Neural cell (in vitro differentiated cells): ENCODE measurements at regions not wholly inside any gene's neighbourhood (a gene's known extent, or its start where the extent isn't known, plus 50 kb on each side); places are given as distances from the start of the nearest gene placed in this dataset.
"Not testable (repeated sequence)": the region's sequence is repeated elsewhere in the genome, so short reads cannot be mapped to it uniquely, and the experiment has no call there.

Experiments used
- H2AFZ ChIP-seq: fragments of 200-600, 300-800 bp; sonication (generic), shearing (Covaris generic); 2 replicates; pipeline ENCODE4 v1.6.0; 2014; ENCODE audit warnings: low read depth, mild to moderate bottlenecking, antibody characterized with exemption, low read length, moderate library complexity
- H3F3A ChIP-seq: fragments of 200-600 bp; shearing (Covaris generic); 2 replicates; pipeline ENCODE4 v1.6.1; 2016; ENCODE audit warnings: mild to moderate bottlenecking, moderate library complexity, mixed read lengths, antibody characterized with exemption, low read length; ENCODE audit not compliant: insufficient read depth, poor library complexity, severe bottlenecking
- H3K27ac ChIP-seq: fragments of 200-600, 300-800 bp; sonication (generic), shearing (Covaris generic); 2 replicates; pipeline ENCODE4 v1.5.1; 2014; ENCODE audit warnings: mild to moderate bottlenecking, low read length, moderate library complexity
- H3K27me3 ChIP-seq: fragments of 300-800, 200-600 bp; sonication (generic), shearing (Covaris generic); 2 replicates; pipeline ENCODE4 v1.6.0; 2014; ENCODE audit warnings: mild to moderate bottlenecking, low read depth, low read length, moderate library complexity; ENCODE audit not compliant: insufficient read depth
- H3K36me3 ChIP-seq: fragments of 300-800, 200-600 bp; sonication (generic), shearing (Covaris generic); 2 replicates; pipeline ENCODE4 v1.5.1; 2014; ENCODE audit warnings: mild to moderate bottlenecking, antibody characterized with exemption, low read length, moderate library complexity; ENCODE audit not compliant: insufficient read depth
- H3K4me2 ChIP-seq: fragments of 300-800, 200-600 bp; sonication (generic), shearing (Covaris generic); 2 replicates; pipeline ENCODE4 v1.6.0; 2014; ENCODE audit warnings: mild to moderate bottlenecking, low read length
- H3K4me3 ChIP-seq: fragments of 300-800, 200-600 bp; sonication (generic), shearing (Covaris generic); 2 replicates; pipeline ENCODE4 v1.5.1; 2014; ENCODE audit warnings: mild to moderate bottlenecking, low read length, moderate library complexity
- H3K79me2 ChIP-seq: fragments of 200-600 bp; shearing (Covaris generic); replicated peaks from 2 replicates; pipeline ENCODE4 v1.6.0; 2014; ENCODE audit warnings: mild to moderate bottlenecking, low read length, moderate library complexity; ENCODE audit not compliant: insufficient read depth
- H3K9ac ChIP-seq: fragments of 300-800, 200-600 bp; sonication (generic), shearing (Covaris generic); 2 replicates; pipeline ENCODE4 v1.6.1; 2016; ENCODE audit warnings: mild to moderate bottlenecking, low read length, mixed read lengths
- H3K9me2 ChIP-seq: fragments of 200-600 bp; shearing (Covaris generic); 2 replicates; pipeline ENCODE4 v1.6.1; 2016; ENCODE audit warnings: mild to moderate bottlenecking, low read length, mixed read lengths; ENCODE audit not compliant: insufficient read depth
- H3K9me3 ChIP-seq: fragments of 200-600, 300-800 bp; sonication (generic), shearing (Covaris generic); 2 replicates; pipeline ENCODE4 v1.6.1; 2016; ENCODE audit warnings: mild to moderate bottlenecking, mixed run types, low read length, moderate library complexity, mixed read lengths
- H4K20me1 ChIP-seq: fragments of 200-600 bp; shearing (Covaris generic); 2 replicates; pipeline ENCODE4 v1.6.1; 2016; ENCODE audit warnings: mild to moderate bottlenecking, mixed run types; ENCODE audit not compliant: insufficient read depth
- EP300 ChIP-seq: fragments of 450-650 bp; conservative IDR thresholded peaks from 2 replicates; pipeline ENCODE4 v1.6.1; 2014; ENCODE audit warnings: antibody characterized with exemption, mild to moderate bottlenecking, moderate library complexity; ENCODE audit not compliant: poor library complexity, severe bottlenecking
- EZH2 ChIP-seq: fragments of 200-600, 300-800 bp; shearing (Covaris generic), sonication (generic); IDR thresholded peaks from 2 replicates; pipeline ENCODE4 v1.6.1; 2014; ENCODE audit warnings: antibody characterized with exemption, low read length, borderline replicate concordance, mild to moderate bottlenecking; ENCODE audit not compliant: insufficient read depth, poor library complexity, severe bottlenecking
- MXI1 ChIP-seq: fragments of 450-650 bp; conservative IDR thresholded peaks from 2 replicates; pipeline ENCODE4 v1.6.1; 2014; ENCODE audit warnings: antibody characterized with exemption, mild to moderate bottlenecking; ENCODE audit not compliant: poor library complexity, severe bottlenecking
- POLR2AphosphoS5 ChIP-seq: IDR thresholded peaks from 2 replicates; pipeline ENCODE4 v1.6.1; 2012
- RAD21 ChIP-seq: fragments of 450-650 bp; conservative IDR thresholded peaks from 2 replicates; pipeline ENCODE4 v1.6.1; 2014; ENCODE audit warnings: antibody characterized with exemption, mild to moderate bottlenecking, moderate library complexity
- SMC3 ChIP-seq: fragments of 450-650 bp; conservative IDR thresholded peaks from 2 replicates; pipeline ENCODE4 v1.6.1; 2014; ENCODE audit warnings: antibody characterized with exemption, mild to moderate bottlenecking, moderate library complexity; ENCODE audit not compliant: poor library complexity
- TAF1 ChIP-seq: IDR thresholded peaks from 2 replicates; pipeline ENCODE4 v1.6.1; 2012; ENCODE audit warnings: low read depth
- TF ChIP-seq, protein P1 (sequence below): fragments of 450-650 bp; IDR thresholded peaks from 2 replicates; pipeline ENCODE4 v1.5.1; 2014; ENCODE audit warnings: antibody characterized with exemption, mild to moderate bottlenecking, moderate library complexity; ENCODE audit not compliant: poor library complexity, severe bottlenecking
- TF ChIP-seq, protein P2 (sequence below): IDR thresholded peaks from 2 replicates; pipeline ENCODE4 v1.6.1; 2012; ENCODE audit warnings: borderline replicate concordance

DNA sequence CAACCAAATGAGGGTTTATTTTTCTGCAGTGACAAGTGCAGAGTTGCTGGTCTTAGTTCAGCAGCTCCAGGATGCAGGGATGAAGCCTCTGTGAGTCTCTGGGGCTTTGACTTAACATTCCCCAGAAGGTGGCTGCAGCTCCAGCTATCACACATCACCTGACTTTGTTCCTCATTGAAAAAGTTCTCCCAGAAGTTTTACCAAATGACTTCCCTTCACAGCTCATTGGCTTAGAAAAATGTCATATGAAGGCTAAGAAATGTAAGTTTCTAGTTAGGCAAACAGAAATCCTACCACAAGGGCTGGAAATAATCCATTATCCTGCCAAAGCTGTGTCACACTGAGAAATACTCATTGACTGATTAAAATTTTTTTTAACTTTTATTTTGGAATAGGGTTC lies 184.9 kb downstream of the MINAR1 start:
- H3K79me2 ChIP-seq, result no peaks in the 10 kb centered on the region

DNA sequence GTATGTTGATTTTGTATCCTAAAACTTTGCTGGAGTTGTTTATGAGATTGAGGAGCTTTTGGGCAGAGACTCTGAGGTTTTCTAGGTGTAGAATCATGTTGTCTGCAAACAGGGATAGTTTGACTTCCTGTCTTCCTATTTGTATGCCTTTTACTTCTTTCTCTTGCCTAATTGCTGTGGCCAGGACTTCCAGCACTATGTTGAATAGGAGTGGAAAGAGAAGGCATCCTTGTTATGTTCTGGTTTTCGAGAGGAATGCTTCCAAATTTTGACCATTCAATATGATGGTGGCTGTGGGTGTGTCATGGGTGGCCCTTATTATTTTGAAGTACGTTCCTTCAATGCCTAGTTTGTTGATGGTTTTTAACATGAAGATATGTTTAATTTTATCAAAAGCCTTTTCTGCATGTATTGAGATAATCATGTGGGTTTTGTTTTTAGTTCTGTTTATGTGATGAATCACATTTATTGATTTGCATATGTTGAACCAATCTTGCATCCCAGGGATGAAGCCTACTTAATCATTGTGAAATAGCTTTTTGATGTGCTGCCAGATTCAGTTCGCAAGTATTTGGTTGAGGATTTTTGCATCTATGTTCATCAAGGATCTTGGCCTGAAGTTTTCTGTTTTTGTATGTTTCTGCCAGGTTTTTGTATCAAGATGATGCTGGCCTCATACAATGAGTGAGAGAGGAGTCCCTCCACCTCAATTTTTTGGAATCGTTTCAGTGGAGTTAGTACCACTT lies 188.1 kb downstream of the MINAR1 start:
- Histone ChIP-seq H3K9me3 (no peaks in the 10 kb centered on the region), H3K27me3 (no peaks in the 10 kb centered on the region), H3K27ac (no peak overlapping the region), H2AFZ (no peak overlapping the region), H3F3A (no peaks in the 10 kb centered on the region), H3K79me2 (no peaks in the 10 kb centered on the region), H3K9ac (no peak overlapping the region), H4K20me1 (no peaks in the 10 kb centered on the region), H3K4me3 (no peak overlapping the region), H3K36me3 (no peaks in the 10 kb centered on the region), H3K4me2 (no peak overlapping the region), H3K9me2 (no peaks in the 10 kb centered on the region)
- TF ChIP-seq POLR2AphosphoS5 (no peak), TAF1 (no peak), MXI1 (no peak), RAD21 (no peak), SMC3 (no peak), EP300 (no peak), EZH2 (no peak)
- TF ChIP-seq, protein P1, sequence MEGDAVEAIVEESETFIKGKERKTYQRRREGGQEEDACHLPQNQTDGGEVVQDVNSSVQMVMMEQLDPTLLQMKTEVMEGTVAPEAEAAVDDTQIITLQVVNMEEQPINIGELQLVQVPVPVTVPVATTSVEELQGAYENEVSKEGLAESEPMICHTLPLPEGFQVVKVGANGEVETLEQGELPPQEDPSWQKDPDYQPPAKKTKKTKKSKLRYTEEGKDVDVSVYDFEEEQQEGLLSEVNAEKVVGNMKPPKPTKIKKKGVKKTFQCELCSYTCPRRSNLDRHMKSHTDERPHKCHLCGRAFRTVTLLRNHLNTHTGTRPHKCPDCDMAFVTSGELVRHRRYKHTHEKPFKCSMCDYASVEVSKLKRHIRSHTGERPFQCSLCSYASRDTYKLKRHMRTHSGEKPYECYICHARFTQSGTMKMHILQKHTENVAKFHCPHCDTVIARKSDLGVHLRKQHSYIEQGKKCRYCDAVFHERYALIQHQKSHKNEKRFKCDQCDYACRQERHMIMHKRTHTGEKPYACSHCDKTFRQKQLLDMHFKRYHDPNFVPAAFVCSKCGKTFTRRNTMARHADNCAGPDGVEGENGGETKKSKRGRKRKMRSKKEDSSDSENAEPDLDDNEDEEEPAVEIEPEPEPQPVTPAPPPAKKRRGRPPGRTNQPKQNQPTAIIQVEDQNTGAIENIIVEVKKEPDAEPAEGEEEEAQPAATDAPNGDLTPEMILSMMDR, result no peak
- TF ChIP-seq, protein P2, sequence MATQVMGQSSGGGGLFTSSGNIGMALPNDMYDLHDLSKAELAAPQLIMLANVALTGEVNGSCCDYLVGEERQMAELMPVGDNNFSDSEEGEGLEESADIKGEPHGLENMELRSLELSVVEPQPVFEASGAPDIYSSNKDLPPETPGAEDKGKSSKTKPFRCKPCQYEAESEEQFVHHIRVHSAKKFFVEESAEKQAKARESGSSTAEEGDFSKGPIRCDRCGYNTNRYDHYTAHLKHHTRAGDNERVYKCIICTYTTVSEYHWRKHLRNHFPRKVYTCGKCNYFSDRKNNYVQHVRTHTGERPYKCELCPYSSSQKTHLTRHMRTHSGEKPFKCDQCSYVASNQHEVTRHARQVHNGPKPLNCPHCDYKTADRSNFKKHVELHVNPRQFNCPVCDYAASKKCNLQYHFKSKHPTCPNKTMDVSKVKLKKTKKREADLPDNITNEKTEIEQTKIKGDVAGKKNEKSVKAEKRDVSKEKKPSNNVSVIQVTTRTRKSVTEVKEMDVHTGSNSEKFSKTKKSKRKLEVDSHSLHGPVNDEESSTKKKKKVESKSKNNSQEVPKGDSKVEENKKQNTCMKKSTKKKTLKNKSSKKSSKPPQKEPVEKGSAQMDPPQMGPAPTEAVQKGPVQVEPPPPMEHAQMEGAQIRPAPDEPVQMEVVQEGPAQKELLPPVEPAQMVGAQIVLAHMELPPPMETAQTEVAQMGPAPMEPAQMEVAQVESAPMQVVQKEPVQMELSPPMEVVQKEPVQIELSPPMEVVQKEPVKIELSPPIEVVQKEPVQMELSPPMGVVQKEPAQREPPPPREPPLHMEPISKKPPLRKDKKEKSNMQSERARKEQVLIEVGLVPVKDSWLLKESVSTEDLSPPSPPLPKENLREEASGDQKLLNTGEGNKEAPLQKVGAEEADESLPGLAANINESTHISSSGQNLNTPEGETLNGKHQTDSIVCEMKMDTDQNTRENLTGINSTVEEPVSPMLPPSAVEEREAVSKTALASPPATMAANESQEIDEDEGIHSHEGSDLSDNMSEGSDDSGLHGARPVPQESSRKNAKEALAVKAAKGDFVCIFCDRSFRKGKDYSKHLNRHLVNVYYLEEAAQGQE, result no peak

More for the DNA sequence above, 184.9 kb downstream of the MINAR1 start:
- no peak overlapping the region for H2AFZ ChIP-seq
- H3K4me3 ChIP-seq, result no peak overlapping the region
- H3K9me3 ChIP-seq, result no peaks in the 10 kb centered on the region
- H3K9ac ChIP-seq, result no peak overlapping the region
- no peaks in the 10 kb centered on the region for H3K36me3 ChIP-seq
- H3K9me2 ChIP-seq, result no peaks in the 10 kb centered on the region
- TF ChIP-seq EZH2 (no peak), SMC3 (no peak), EP300 (no peak), POLR2AphosphoS5 (no peak), TAF1 (no peak), RAD21 (no peak), MXI1 (no peak)
- TF ChIP-seq, protein P2, result no peak
- TF ChIP-seq, protein P1, result no peak
- H3K27me3 ChIP-seq, result no peaks in the 10 kb centered on the region
- no peaks in the 10 kb centered on the region for H4K20me1 ChIP-seq
- no peaks in the 10 kb centered on the region for H3F3A ChIP-seq
- H3K27ac ChIP-seq, result no peak overlapping the region
- H3K4me2 ChIP-seq, result no peak overlapping the region

DNA sequence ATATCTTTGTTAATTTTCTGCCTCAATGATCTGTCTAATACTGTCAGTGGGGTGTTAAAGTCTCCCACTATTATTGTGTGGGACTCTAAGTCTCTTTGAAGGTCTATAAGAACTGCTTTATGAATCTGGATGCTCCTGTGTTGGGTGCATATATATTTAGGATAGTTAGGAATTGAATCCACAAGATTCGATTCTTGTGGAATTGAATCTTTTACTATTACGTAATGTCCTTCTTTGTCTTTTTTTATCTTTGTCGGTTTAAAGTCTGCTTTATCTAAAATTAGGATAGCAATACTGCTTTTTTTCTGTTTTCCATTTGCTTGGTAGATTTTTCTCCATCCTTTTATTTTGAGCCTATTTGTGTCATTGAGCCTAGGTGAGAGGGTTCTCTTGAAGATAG lies 189.7 kb downstream of the MINAR1 start:
- H3K9me3 ChIP-seq, H3K4me3 ChIP-seq, H3K4me2 ChIP-seq, H4K20me1 ChIP-seq, H3K27ac ChIP-seq, H3K9me2 ChIP-seq, H3K79me2 ChIP-seq, H3K9ac ChIP-seq, H3F3A ChIP-seq, H3K27me3 ChIP-seq, H3K36me3 ChIP-seq, H2AFZ ChIP-seq: not testable (repeated sequence)
